GM18511 (cell line): ENCODE measurements at regions not wholly inside any gene's neighbourhood (a gene's known extent, or its start where the extent isn't known, plus 50 kb on each side); places are given as distances from the start of the nearest gene placed in this dataset.

Source experiments
- ATAC-seq: cut with Tn5 transposase; IDR thresholded peaks from one replicate; pipeline ENCODE4 v1.9.1; 2021; ENCODE audit warnings: mild to moderate bottlenecking, moderate library complexity; ENCODE audit not compliant: unreplicated experiment

DNA sequence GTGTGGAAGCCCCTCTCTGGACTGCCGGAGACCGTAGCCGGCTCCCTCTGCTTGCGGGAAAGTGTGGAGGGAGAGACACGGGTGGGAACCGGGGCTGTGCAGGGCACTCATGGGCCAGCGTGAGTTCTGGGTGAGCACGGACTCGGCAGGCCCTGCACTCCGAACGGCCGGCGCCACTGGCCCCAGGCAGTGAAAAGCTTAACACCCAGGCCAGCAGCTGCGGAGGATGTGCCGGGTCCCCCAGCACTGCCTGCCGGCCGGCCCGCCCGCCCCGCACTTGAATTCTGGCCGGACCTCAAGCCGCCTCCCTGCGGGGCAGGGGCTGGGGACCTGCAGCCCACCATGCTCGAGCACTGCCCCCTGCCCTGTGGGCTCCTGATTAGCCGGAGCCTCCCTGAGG, 147.0 kb downstream of the FGF9 start:
- ATAC-seq = no peak

GRCh38 chr13:21822029-21822428, 151.2 kb downstream of the FGF9 start:
- ATAC-seq = no peak

GRCh38 chr13:21823416-21823815, 152.5 kb downstream of the FGF9 start:
- no peak for ATAC-seq

GRCh38 chr13:21823949-21824348, 153.1 kb downstream of the FGF9 start:
- ATAC-seq = peak; percentile 67

- ATAC-seq = no peak
These were observed 154.3 kb downstream of the FGF9 start for GRCh38 chr13:21825186-21825585.

GRCh38 chr13:21825801-21826200, 154.9 kb downstream of the FGF9 start:
- ATAC-seq = no peak

GRCh38 chr13:21826214-21827015, 155.5 kb downstream of the FGF9 start:
- no peak for ATAC-seq

DNA sequence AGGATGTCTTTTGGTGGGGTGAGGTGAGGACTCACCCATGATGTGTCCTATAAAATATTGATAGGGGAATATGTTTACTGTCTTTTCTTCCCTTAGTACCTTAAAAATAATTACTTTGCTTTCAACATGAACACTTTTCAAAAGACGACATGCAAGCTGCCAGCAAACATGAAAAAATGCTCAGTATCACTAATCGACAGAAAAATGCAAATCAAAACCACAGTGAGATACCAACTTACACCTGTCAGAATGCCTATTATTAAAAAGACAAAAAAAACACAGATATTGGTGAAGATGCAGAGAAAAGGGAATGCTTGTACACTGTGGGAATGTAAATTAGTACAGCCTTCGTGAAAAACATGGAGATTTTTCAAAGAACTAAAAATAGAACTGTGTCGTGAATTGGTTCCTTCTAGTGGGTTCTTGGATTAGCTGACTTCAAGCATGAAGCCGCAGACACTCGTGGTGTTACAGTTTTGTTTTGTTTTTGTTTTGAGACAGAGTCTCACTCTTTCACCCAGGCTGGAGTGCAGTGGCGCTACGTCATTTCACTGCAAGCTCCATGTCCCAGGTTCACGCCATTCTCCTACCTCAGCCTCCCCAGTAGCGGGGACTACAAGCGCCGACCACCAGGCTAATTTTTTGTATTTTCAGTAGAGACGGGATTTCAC, 160.9 kb downstream of the FGF9 start:
- no peak for ATAC-seq

DNA sequence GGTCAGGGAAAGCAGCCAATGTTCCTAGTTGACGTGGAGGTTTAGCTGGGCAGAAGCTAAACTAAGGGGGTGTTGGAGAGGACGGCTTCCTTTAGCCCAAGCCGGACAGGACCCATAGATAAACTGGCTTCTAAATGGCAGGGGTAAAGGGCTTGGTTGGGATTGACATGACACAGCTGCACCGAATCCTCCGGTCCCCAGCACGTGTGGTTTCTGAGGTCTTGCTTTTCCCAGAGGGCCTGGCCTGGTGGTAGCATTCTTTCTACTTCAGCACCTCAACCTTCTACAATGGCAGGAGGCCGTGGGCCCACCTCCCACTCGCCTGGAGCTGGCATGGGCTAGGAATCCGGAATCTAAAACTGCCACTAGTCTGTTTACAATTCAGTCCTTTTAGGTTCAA, 163.0 kb downstream of the FGF9 start:
- ATAC-seq = no peak

- ATAC-seq = no peak
These were observed 163.6 kb downstream of the FGF9 start for GRCh38 chr13:21834521-21834920.

DNA sequence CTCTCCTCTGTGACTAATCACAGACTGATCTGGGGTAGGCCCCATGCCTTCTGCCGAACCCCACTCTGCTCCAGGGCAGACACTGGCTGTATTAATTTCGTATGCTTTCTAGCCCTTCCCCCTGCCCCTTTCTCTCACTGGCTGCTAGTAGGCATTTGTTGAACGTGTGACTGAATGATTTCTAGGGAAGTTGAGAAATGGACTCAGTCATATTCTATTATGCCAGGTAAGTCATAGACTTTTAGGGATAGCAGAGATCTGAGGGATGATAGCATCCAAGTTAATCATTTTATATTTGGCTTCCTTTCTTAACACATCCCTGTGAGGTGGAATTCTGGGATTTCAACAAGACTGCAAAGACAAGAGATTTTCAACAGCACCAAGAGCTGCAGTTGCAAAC, 166.4 kb downstream of the FGF9 start:
- ATAC-seq = no peak

GRCh38 chr13:21837841-21838551, 167.1 kb downstream of the FGF9 start:
- no peak for ATAC-seq

DNA sequence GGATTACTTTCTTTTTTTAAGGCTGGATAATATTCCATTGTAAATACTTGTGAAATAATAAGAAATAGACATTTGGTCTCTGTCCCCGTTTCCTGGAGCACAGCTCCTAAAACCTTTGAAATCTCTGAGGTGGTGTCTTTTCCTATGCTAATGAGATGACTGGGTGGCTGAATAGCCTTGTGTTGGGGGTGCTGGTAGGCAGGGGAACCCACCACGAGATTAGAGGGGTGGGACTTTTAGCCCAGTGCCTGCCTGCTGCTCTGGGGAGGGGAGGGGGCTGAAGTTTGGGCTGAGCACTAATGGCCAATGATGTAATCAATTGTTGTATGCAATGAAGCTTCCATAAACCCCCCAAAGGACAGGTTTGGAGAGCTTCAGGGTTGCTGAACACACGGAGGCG, 175.7 kb downstream of the FGF9 start:
- no peak for ATAC-seq

DNA sequence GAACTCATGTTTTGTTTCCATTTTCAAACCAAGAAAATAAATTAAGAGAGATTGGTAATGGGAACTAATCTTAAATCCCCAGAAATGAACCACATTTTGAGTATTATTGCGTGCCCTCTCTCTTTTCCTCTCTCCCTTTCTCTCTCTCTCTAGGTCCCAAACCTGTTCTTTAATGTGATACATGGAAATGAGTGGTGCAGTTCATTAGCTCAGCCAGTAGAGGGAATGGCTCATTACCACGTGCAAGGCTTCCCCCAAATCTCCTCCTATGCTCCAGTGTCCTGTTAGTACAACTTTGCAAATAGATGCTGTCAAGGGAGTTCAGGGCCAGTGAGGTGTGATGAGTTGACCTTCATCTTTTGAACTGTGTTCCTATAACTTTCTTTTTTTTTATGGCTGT, 178.4 kb downstream of the FGF9 start:
- peak; percentile 95 for ATAC-seq

DNA sequence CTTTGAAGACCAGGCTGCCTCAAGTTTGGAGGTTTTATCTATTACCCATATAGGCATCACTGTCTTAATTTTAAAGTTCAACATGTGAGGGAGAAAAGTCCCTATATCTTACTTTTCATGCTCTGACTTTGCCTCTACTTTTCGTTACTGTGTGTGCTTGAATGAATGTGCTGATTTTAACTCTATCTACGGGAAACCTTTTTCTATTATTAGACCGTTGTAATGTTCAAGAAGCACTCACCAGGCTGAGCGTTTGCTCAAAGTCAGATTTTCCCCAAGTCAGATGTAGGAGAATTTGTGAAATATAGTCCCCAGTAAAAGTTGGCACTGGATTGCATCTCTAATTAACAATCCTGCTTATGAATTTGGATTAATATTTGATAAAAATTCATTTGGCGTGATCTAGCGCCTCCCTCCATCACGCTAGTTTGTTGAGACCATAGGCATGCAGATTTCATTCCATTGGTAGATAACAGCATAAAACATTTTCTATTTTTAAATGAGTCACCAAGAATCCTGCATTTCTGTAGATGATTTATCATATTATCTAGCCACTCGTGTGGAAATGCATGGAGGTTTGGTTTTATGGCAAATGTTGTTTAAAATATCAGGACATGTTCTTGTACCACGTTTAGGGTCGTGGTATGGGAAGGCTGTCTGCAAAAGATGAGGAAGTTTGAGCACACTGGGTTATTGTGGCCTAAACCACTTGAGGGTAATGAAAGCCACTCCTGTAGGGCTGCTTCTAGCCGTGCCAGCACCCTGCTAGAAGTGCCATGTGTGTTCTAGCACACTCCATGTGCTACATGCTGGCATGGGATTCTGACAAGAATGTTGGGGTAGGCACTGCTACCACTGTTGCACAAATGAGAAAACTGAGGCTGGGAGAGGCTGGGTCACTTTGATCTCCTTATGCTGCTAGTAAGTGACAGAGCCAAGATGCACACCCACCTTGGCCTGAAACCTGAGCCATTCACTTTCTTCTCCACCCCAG, 179.4 kb downstream of the FGF9 start:
- ATAC-seq = no peak

DNA sequence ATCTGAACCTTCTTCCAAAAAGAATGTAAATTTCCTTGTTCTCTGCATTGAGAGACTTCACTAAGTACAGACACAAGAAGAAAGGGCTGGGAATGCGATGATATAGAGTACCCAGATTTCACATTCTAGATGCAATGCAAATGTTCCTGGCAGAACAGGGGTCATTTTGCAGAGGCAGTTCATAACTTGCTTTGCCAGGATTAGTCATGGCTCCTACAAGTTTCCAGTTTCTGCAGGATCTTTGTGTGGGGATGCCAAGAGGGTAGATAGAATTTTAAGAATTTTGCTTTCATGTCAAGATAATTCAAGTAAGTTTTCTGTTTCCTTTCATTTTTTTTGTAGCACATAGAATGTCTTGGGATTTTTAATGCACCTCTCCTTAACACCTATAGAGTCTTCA, 181.2 kb downstream of the FGF9 start:
- no peak for ATAC-seq

DNA sequence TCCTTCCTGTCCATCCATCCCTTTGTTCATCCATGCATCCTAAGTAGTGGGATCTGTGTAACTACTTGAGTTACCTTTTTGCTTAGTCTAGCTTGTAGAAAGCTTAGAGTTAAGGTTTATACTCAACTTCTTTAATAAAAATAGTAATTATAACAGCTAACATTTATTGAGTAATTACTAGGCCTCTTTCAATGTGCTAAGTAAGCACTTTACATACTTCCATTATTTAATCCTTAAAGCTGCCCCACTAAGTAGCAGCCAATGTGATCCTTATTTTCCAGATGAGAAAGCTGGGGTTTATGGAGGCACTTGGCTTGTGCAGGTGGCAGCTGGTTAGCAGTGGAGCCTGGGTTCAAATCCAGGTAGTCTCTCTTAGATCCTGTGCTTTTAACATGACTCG, 182.9 kb downstream of the FGF9 start:
- no peak for ATAC-seq

DNA sequence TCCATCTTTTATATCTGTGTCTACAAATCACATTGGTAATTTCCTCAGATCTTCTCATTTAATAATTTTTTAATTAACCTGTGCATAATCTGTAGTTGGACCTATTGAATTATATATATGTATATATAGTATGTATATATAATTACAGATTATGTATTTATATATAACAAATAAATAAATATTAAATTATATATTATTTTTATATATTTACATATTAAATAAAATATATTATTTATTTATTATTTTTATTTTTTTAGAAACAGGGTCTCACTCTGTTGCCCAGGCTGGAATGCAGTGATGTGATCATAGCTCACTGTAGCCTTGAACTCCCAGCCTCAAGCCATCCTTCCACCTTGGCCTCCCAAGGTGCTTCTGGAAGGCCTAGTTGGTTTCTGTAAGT, 197.9 kb downstream of the FGF9 start:
- no peak for ATAC-seq

- ATAC-seq = no peak
These were observed 200.5 kb downstream of the FGF9 start for GRCh38 chr13:21871382-21871781.

DNA sequence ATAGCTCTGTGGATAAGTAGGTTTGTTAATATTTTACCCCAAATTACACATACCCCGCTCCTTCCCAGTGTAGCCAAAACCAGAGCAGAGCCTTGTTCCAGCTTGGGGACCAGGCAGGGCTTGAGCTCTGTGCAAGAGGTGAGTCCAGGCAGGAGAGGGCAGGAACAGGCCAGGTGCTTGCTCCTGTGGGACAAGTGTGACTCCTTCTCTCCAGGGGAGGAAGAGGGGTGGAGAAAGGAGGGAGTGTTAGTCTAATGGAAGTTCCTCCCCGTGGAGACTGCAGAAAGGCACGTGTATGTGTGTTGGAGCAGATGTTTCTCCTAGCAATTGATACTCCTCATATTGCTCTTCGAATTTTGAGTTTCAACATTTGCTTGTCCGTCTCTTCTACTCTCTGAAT, 201.0 kb downstream of the FGF9 start:
- no peak for ATAC-seq

GRCh38 chr13:21872795-21873194, 201.9 kb downstream of the FGF9 start:
- no peak for ATAC-seq
